ENCODE measurements at regions not wholly inside any gene's neighbourhood (a gene's known extent, or its start where the extent isn't known, plus 50 kb on each side); places are given as distances from the start of the nearest gene placed in this dataset.

- H3K4me3 ChIP-seq (ENCODE audit: low read depth, low read length): no peak overlapping the region
- TF ChIP-seq CTCF (IDR thresholded peaks at IDR 0.05; ENCODE audit: borderline replicate concordance, insufficient read depth, low read depth, low read length): no peak
Measured at GRCh38 chr12:62133440-62133839, 126.8 kb upstream of the USP15 start.

DNA sequence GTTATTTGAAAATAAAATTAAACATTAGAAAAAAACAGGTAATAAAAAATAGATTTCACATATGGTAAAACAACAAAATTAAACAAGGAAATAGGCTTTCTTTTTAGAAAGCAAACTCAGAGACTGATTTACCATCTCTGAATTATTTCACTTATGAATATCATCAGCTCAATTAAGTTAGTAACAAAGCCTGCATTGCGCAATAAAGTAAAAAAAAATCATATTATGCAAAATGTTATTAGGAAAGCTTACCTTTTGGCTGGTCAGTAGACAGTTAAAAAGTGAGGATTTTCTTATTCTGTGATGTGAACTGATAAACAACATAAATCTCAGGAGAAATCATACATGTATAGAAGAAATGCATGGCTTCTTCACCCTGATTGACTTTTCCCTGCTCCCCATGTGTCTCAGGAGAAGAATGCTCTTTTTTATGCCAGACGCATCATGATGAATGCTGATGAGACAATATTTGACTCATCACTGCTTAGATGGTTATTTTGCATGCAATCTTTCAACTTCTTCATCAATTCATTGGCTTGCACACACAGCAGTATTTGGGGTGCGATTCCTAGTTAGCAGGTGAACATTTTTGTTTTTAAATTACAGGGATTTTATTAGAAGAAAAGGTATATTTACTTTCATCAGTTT, 124.5 kb upstream of the USP15 start:
- H3K4me3 ChIP-seq (ENCODE audit: low read depth, low read length): no peak overlapping the region
- no peak for TF ChIP-seq CTCF (IDR thresholded peaks at IDR 0.05; ENCODE audit: borderline replicate concordance, insufficient read depth, low read depth, low read length)

DNA sequence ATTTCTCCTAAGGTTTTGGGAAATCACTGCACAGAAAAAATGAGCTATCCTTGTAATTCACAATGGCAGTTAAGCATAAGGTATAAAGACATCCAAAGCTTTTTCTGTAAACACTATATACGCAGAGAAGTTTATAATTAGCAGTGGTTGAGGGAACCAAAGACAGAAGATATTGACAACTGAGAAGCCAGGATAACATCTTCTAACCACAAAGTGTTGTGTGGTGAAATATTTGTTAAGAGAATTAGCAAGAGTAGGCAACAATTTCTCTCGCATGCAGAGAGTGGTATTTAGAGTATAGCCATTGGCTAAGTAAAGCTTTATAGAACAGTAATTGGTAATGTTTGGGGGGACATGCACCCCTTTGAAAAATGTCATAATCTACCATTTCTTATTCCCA, 123.7 kb upstream of the USP15 start:
- no peak overlapping the region for H3K4me3 ChIP-seq (ENCODE audit: low read depth, low read length)
- TF ChIP-seq CTCF (IDR thresholded peaks at IDR 0.05; ENCODE audit: borderline replicate concordance, insufficient read depth, low read depth, low read length): no peak

- TF ChIP-seq CTCF (IDR thresholded peaks at IDR 0.05; ENCODE audit: borderline replicate concordance, insufficient read depth, low read depth, low read length): no peak
Measured at GRCh38 chr12:62138527-62138926, 121.7 kb upstream of the USP15 start.

DNA sequence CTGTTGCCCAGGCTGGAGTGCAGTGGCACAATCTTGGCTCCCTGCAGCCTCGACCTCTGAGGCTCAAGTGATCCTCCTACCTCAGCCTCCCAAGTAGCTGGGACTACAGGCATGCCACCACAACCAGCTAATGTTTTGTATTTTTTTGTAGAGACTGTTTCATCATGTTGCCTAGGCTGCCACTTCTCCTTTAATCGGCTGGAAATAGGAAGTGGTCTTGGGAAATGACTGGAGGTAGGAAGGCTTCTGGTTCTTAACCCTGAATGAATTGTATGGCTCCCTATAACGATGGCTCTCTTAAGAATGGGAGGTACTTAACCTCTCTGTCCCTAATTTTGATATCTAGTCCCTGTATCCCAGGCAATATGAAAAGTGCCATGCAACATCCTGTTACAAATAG, 113.9 kb upstream of the USP15 start:
- no peak for TF ChIP-seq CTCF (IDR thresholded peaks at IDR 0.05; ENCODE audit: borderline replicate concordance, insufficient read depth, low read depth, low read length)
- H3K4me3 ChIP-seq (ENCODE audit: low read depth, low read length): no peak overlapping the region

More at GRCh38 chr12:62138527-62138926, 121.7 kb upstream of the USP15 start:
- no peak overlapping the region for H3K4me3 ChIP-seq (ENCODE audit: low read depth, low read length)

DNA sequence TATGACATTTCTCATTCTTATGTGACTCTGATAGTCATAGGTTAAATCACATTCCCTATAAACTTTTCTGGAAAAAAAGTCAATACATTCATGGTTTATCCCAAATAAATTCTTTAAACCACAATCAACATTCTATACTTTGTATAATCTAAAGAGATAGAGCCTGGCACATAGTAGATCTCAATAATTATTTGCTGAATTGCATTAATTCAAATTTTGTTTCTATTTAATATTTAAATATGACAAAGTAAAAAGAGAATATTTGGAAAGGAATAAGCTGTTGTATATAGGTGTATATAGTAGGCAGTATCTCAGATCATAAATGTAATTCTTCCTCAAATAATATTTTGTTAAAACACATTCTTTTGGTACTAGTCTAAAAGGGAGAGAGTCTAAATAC, 102.2 kb upstream of the USP15 start:
- no peak for TF ChIP-seq CTCF (IDR thresholded peaks at IDR 0.05; ENCODE audit: borderline replicate concordance, insufficient read depth, low read depth, low read length)
- no peak overlapping the region for H3K4me3 ChIP-seq (ENCODE audit: low read depth, low read length)

Measured in GM12875 (cell line).